ENCODE measurements at regions not wholly inside any gene's neighbourhood (a gene's known extent, or its start where the extent isn't known, plus 50 kb on each side); places are given as distances from the start of the nearest gene placed in this dataset.

- ChIA-PET POLR2A (no interaction called here), CTCF (no interaction called here)
- intact Hi-C loops (cut with micrococcal nuclease), result no loop called here
- H3K4me3 Mint-ChIP-seq, result no peak overlapping the region
- TF ChIP-seq, protein P1, sequence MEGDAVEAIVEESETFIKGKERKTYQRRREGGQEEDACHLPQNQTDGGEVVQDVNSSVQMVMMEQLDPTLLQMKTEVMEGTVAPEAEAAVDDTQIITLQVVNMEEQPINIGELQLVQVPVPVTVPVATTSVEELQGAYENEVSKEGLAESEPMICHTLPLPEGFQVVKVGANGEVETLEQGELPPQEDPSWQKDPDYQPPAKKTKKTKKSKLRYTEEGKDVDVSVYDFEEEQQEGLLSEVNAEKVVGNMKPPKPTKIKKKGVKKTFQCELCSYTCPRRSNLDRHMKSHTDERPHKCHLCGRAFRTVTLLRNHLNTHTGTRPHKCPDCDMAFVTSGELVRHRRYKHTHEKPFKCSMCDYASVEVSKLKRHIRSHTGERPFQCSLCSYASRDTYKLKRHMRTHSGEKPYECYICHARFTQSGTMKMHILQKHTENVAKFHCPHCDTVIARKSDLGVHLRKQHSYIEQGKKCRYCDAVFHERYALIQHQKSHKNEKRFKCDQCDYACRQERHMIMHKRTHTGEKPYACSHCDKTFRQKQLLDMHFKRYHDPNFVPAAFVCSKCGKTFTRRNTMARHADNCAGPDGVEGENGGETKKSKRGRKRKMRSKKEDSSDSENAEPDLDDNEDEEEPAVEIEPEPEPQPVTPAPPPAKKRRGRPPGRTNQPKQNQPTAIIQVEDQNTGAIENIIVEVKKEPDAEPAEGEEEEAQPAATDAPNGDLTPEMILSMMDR (IDR thresholded peaks at IDR 0.05), result no peak
- no peak for DNase-seq
- H3K27ac Mint-ChIP-seq, result no peak overlapping the region
- ATAC-seq (ENCODE audit: low read depth), result no peak
- no peaks in the 10 kb centered on the region for H3K9me3 Mint-ChIP-seq
- H3K36me3 Mint-ChIP-seq (ENCODE audit: low read depth), result no peaks in the 10 kb centered on the region
- peaks cover 9% of the 10 kb centered on the region for H3K4me1 Mint-ChIP-seq
- H3K27me3 Mint-ChIP-seq, result no peaks in the 10 kb centered on the region
These were observed 265.1 kb upstream of the CITED2 start for GRCh38 chr6:139639507-139639906.

GRCh38 chr6:139638179-139638941, 263.9 kb upstream of the CITED2 start:
- TF ChIP-seq, protein P1 (IDR thresholded peaks at IDR 0.05), result no peak
- DNase-seq (no peak), ATAC-seq (ENCODE audit: low read depth) (no peak)
- intact Hi-C loops (cut with micrococcal nuclease), result no loop called here
- Mint-ChIP-seq H3K36me3 (ENCODE audit: low read depth) (no peaks in the 10 kb centered on the region), H3K27ac (no peak overlapping the region), H3K4me3 (no peak overlapping the region), H3K27me3 (no peaks in the 10 kb centered on the region), H3K4me1 (peaks cover 9% of the 10 kb centered on the region), H3K9me3 (no peaks in the 10 kb centered on the region)
- ChIA-PET POLR2A (no interaction called here), CTCF (no interaction called here)

DNA sequence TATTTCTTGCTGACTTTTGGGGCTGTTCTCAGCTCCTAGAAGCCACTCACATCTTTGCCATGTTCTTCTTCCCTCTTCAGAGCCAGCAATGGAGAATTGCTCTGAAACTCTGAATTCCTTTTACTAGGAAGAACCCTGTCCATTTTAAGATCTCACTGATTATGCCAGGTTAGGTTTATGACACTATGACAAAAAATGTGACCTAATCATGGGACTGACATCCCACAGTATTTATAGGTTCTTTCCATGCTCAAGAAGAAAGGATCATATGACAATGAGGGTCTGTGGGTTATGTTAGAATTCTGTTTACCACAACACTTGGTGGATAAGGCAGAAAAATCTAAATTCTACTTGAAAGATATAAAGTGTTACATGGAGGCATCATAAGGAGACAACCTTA, 263.3 kb upstream of the CITED2 start:
- intact Hi-C loops (cut with micrococcal nuclease), result no loop called here
- Mint-ChIP-seq H3K4me3 (no peak overlapping the region), H3K36me3 (ENCODE audit: low read depth) (no peaks in the 10 kb centered on the region), H3K27me3 (no peaks in the 10 kb centered on the region), H3K9me3 (no peaks in the 10 kb centered on the region), H3K27ac (no peak overlapping the region), H3K4me1 (peaks cover 9% of the 10 kb centered on the region)
- POLR2A ChIA-PET, result no interaction called here
- no peak for DNase-seq
- CTCF ChIA-PET, result no interaction called here
- TF ChIP-seq, protein P1 (IDR thresholded peaks at IDR 0.05), result no peak
- no peak for ATAC-seq (ENCODE audit: low read depth)

DNA sequence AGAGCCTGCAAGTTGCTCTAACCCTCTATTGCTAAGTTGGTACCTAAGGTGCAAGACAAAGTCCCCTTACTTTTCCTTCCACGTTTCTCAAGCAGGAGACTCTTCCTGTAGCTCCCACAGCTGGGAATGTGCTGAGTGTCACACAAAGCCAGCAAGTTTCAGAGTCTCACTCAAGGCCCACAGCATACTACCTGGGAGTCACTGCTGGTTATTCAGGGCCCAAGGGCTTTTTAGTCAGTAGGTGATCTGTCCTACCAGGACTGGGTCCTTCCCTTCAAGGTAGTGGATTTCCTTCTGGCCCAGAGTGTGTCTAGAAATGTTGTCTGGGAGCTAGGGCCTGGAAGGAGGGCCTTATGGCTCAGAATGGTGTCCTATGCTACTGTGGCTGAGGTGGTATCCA, 261.9 kb upstream of the CITED2 start:
- H3K27me3 Mint-ChIP-seq, result no peaks in the 10 kb centered on the region
- H3K27ac Mint-ChIP-seq, result no peak overlapping the region
- no peak overlapping the region for H3K4me3 Mint-ChIP-seq
- ATAC-seq (ENCODE audit: low read depth), result no peak
- no peaks in the 10 kb centered on the region for H3K36me3 Mint-ChIP-seq (ENCODE audit: low read depth)
- CTCF ChIA-PET, result no interaction called here
- no peaks in the 10 kb centered on the region for H3K9me3 Mint-ChIP-seq
- POLR2A ChIA-PET, result no interaction called here
- TF ChIP-seq, protein P1 (IDR thresholded peaks at IDR 0.05), result no peak
- no peak for DNase-seq
- H3K4me1 Mint-ChIP-seq, result peaks cover 9% of the 10 kb centered on the region
- intact Hi-C loops (cut with micrococcal nuclease), result no loop called here

GRCh38 chr6:139635401-139636130, 261.1 kb upstream of the CITED2 start:
- Mint-ChIP-seq H3K27ac (no peak overlapping the region), H3K4me1 (peaks cover 3% of the 10 kb centered on the region), H3K27me3 (no peaks in the 10 kb centered on the region), H3K4me3 (no peak overlapping the region), H3K9me3 (peaks cover 2% of the 10 kb centered on the region), H3K36me3 (ENCODE audit: low read depth) (no peaks in the 10 kb centered on the region)
- DNase-seq (no peak), ATAC-seq (ENCODE audit: low read depth) (no peak)
- intact Hi-C loops (cut with micrococcal nuclease), result no loop called here
- ChIA-PET POLR2A (no interaction called here), CTCF (no interaction called here)
- TF ChIP-seq, protein P1 (IDR thresholded peaks at IDR 0.05), result no peak
